H1 (cell line): ENCODE measurements at regions not wholly inside any gene's neighbourhood (a gene's known extent, or its start where the extent isn't known, plus 50 kb on each side); places are given as distances from the start of the nearest gene placed in this dataset.
"Not testable (repeated sequence)": the region's sequence is repeated elsewhere in the genome, so short reads cannot be mapped to it uniquely, and the experiment has no call there.

Experiments used
- CTCF ChIA-PET: fragments of 300-600 bp; sonication (Branson Sonifier 250); formaldehyde crosslinking; loops from one replicate; lab custom pipeline; 2021; ENCODE audit not compliant: partially characterized antibody; lab: Charles Lee
- POLR2A ChIA-PET: fragments of 300-600 bp; sonication (Branson Sonifier 250); formaldehyde crosslinking; loops from one replicate; lab custom pipeline; 2021; ENCODE audit warnings: inconsistent platforms; ENCODE audit not compliant: partially characterized antibody; lab: Charles Lee
- DNase-seq, 2 experiments: peaks; one replicate each; pipeline versions ENCODE4 v3.0.0 to v3.0.0-alpha.2; 2010 to 2022; ENCODE audit warnings: low spot score in 2 of 2, low read depth in 1 of 2, mixed read lengths in 1 of 2
- FAIRE-seq: peaks from 2 replicates; lab custom pipeline; 2011; peaks lifted over from hg19 to GRCh38; lab: Jason Lieb, UNC
- H2AFZ ChIP-seq: 2 replicates; pipeline ENCODE4 v1.8.1; 2012; ENCODE audit warnings: low read length, inconsistent platforms
- H2AK5ac ChIP-seq: 2 replicates; pipeline ENCODE4 v1.6.1; 2013; ENCODE audit warnings: low read depth, low read length
- H2BK120ac ChIP-seq: replicated peaks from 2 replicates; pipeline ENCODE3; 2013; ENCODE audit warnings: low read depth, low read length, inconsistent platforms
- H2BK12ac ChIP-seq: 2 replicates; pipeline ENCODE4 v1.6.1; 2013; ENCODE audit warnings: low read depth, low read length
- H2BK15ac ChIP-seq: 2 replicates; pipeline ENCODE4 v1.6.1; 2013; ENCODE audit warnings: low read length
- H2BK20ac ChIP-seq: 2 replicates; pipeline ENCODE4 v1.6.1; 2013; ENCODE audit warnings: low read length
- H2BK5ac ChIP-seq: 2 replicates; pipeline ENCODE4 v1.6.1; 2013; ENCODE audit warnings: low read depth, low read length
- H3K14ac ChIP-seq: 2 replicates; pipeline ENCODE4 v1.6.1; 2013; ENCODE audit warnings: inconsistent platforms; ENCODE audit not compliant: insufficient read length
- H3K18ac ChIP-seq: 2 replicates; pipeline ENCODE4 v1.6.1; 2013; ENCODE audit warnings: low read length; ENCODE audit errors: extremely low read depth
- H3K23ac ChIP-seq: 2 replicates; pipeline ENCODE4 v1.6.1; 2013; ENCODE audit warnings: inconsistent platforms; ENCODE audit not compliant: insufficient read length
- H3K23me2 ChIP-seq: 2 replicates; pipeline ENCODE4 v1.6.1; 2013; ENCODE audit warnings: low read depth, low read length
- H3K27ac ChIP-seq: 2 replicates; pipeline ENCODE4 v1.6.1; 2011; ENCODE audit warnings: low read depth, low read length, inconsistent platforms
- H3K27me3 ChIP-seq, 4 experiments: replicated peaks in 1 of 4; 1 replicate in 1 of 4; 2 replicates in 3 of 4; pipeline versions ENCODE4 v1.6.1 to v1.8.1; 2011 to 2013; ENCODE audit warnings: low read length in 3 of 4, mild to moderate bottlenecking in 3 of 4, inconsistent platforms in 2 of 4, mixed read lengths in 2 of 4, moderate library complexity in 1 of 4; ENCODE audit not compliant: control insufficient read depth in 3 of 4, insufficient read depth in 3 of 4; ENCODE audit errors: extremely low read depth in 1 of 4
- H3K36me3 ChIP-seq, 4 experiments: 2 replicates each; pipeline versions ENCODE4 v1.6.1 to v1.8.1; 2011 to 2013; ENCODE audit warnings: mild to moderate bottlenecking in 4 of 4, low read length in 3 of 4, moderate library complexity in 2 of 4, control low read depth in 1 of 4, inconsistent platforms in 1 of 4; ENCODE audit not compliant: insufficient read depth in 4 of 4, control insufficient read depth in 2 of 4
- H3K4ac ChIP-seq: replicated peaks from 2 replicates; pipeline ENCODE3; 2013; ENCODE audit warnings: low read length, low read depth, mixed read lengths, inconsistent platforms; ENCODE audit not compliant: insufficient read length
- H3K4me1 ChIP-seq, 4 experiments: replicated peaks in 1 of 4; 1 replicate in 1 of 4; 2 replicates in 3 of 4; pipeline versions ENCODE4 v1.6.1 to v1.8.1; 2011 to 2013; ENCODE audit warnings: low read length in 3 of 4, inconsistent platforms in 2 of 4, mixed read lengths in 1 of 4; ENCODE audit not compliant: insufficient read depth in 4 of 4, control insufficient read depth in 3 of 4
- H3K4me2 ChIP-seq, 2 experiments: 2 replicates each; pipeline versions ENCODE4 v1.6.1 to v1.8.1; 2011 to 2013; ENCODE audit warnings: low read depth in 2 of 2, low read length in 2 of 2, control low read depth in 1 of 2, inconsistent platforms in 1 of 2, mild to moderate bottlenecking in 1 of 2; ENCODE audit not compliant: insufficient read depth in 1 of 2
- H3K4me3 ChIP-seq, 4 experiments: fragments of 200-600, 300-600 bp in 1 of 4; sonication (generic), shearing (Covaris generic), sonication (Bioruptor Twin) in 1 of 4; 2 replicates each; pipeline versions ENCODE4 v1.5.1 to v1.8.1; 2011 to 2016; ENCODE audit warnings: low read length in 4 of 4, low read depth in 3 of 4, control low read depth in 2 of 4, inconsistent platforms in 2 of 4, mild to moderate bottlenecking in 2 of 4, mixed read lengths in 1 of 4, moderate library complexity in 1 of 4; ENCODE audit not compliant: insufficient read depth in 2 of 4; ENCODE audit errors: extremely low read depth in 1 of 4
- H3K56ac ChIP-seq: replicated peaks from 2 replicates; pipeline ENCODE3; 2013; ENCODE audit warnings: low read depth, mild to moderate bottlenecking, mixed read lengths, low read length, inconsistent platforms; ENCODE audit not compliant: insufficient read length
- H3K79me1 ChIP-seq: 2 replicates; pipeline ENCODE4 v1.6.1; 2013; ENCODE audit warnings: low read depth, low read length, control low read depth
- H3K79me2 ChIP-seq, 2 experiments: 2 replicates each; pipeline versions ENCODE4 v1.6.1 to v1.8.1; 2012 to 2013; ENCODE audit warnings: low read length in 2 of 2, mild to moderate bottlenecking in 2 of 2, inconsistent platforms in 1 of 2; ENCODE audit not compliant: insufficient read depth in 2 of 2, control insufficient read depth in 1 of 2
- H3K9ac ChIP-seq, 4 experiments: replicated peaks in 1 of 4; 1 replicate in 1 of 4; 2 replicates in 3 of 4; pipeline versions ENCODE4 v1.6.1 to v1.8.1; 2011 to 2013; ENCODE audit warnings: low read depth in 3 of 4, low read length in 3 of 4, control low read depth in 2 of 4, mild to moderate bottlenecking in 2 of 4, moderate library complexity in 2 of 4, inconsistent platforms in 1 of 4; ENCODE audit errors: extremely low read depth in 1 of 4
- H3K9me3 ChIP-seq, 2 experiments: 2 replicates each; pipeline versions ENCODE4 v1.6.1 to v1.8.1; 2012 to 2013; ENCODE audit warnings: mild to moderate bottlenecking in 2 of 2, moderate library complexity in 2 of 2, control low read depth in 1 of 2, inconsistent platforms in 1 of 2, low read depth in 1 of 2, low read length in 1 of 2, mixed read lengths in 1 of 2; ENCODE audit not compliant: insufficient read depth in 2 of 2
- H4K20me1 ChIP-seq, 2 experiments: replicated peaks in 1 of 2; 2 replicates each; pipeline versions ENCODE3 to v1.8.1; 2011 to 2013; ENCODE audit warnings: inconsistent platforms in 2 of 2, low read length in 2 of 2, mild to moderate bottlenecking in 1 of 2; ENCODE audit not compliant: insufficient read depth in 2 of 2, control insufficient read depth in 1 of 2
- H4K5ac ChIP-seq: 2 replicates; pipeline ENCODE4 v1.6.1; 2013; ENCODE audit warnings: low read length, low read depth, mixed read lengths, inconsistent platforms; ENCODE audit not compliant: insufficient read length
- H4K8ac ChIP-seq: 2 replicates; pipeline ENCODE4 v1.8.0; 2013; ENCODE audit warnings: mild to moderate bottlenecking, moderate library complexity, low read length, inconsistent platforms; ENCODE audit not compliant: insufficient read depth; ENCODE audit errors: extremely low read depth
- H4K91ac ChIP-seq: replicated peaks from 2 replicates; pipeline ENCODE3; 2013; ENCODE audit warnings: low read length, mixed read lengths, inconsistent platforms; ENCODE audit not compliant: insufficient read length
- WGBS, 2 experiments: shearing (Covaris generic) in 1 of 2; methylation state at CpG; one replicate each; pipeline versions ENCODE4 v1.1.6 to v1.1.7; 2013 to 2015; ENCODE audit warnings: low lambda C conversion rate in 2 of 2, mixed read lengths in 2 of 2, inconsistent platforms in 1 of 2, low coverage in 1 of 2, missing lambda C conversion rate in 1 of 2; ENCODE audit not compliant: insufficient replicate concordance in 2 of 2, insufficient coverage in 1 of 2, insufficient read length in 1 of 2; ENCODE audit errors: extremely low coverage in 1 of 2, missing lambda C conversion rate in 1 of 2; 5-methylcytosine and 5-hydroxymethylcytosine counted together

- H3K23me2 ChIP-seq, FAIRE-seq, H3K14ac ChIP-seq, H3K4me3 ChIP-seq, H3K9ac ChIP-seq, H3K36me3 ChIP-seq, H2BK15ac ChIP-seq, H3K79me1 ChIP-seq, H4K5ac ChIP-seq, H4K8ac ChIP-seq, H4K20me1 ChIP-seq, H3K27me3 ChIP-seq, H2AFZ ChIP-seq, H3K4ac ChIP-seq, H3K56ac ChIP-seq, H3K4me2 ChIP-seq, H2BK12ac ChIP-seq, H3K79me2 ChIP-seq, H2BK120ac ChIP-seq, H2AK5ac ChIP-seq, H3K4me1 ChIP-seq, H3K23ac ChIP-seq, H4K91ac ChIP-seq, H3K18ac ChIP-seq, H2BK20ac ChIP-seq, CTCF ChIA-PET, POLR2A ChIA-PET, H3K27ac ChIP-seq, DNase-seq, H2BK5ac ChIP-seq: not testable (repeated sequence)
- H3K9me3 ChIP-seq: peaks cover 20 to 96% of the 10 kb centered on the region in 2 experiments; a peak in 3 of 4 replicates
- WGBS, 2 experiments: 100% methylated on average over 1 of the region's 3 CpGs; no CpG with 5 or more reads in 1 of the 2 experiments
These were observed 254.8 kb downstream of the ANKRD30B start for GRCh38 chr18:15002765-15003164.

GRCh38 chr18:15003231-15003630, 255.3 kb downstream of the ANKRD30B start:
- peaks cover 22 to 92% of the 10 kb centered on the region in 2 experiments; a peak in 3 of 4 replicates for H3K9me3 ChIP-seq
- H3K27ac ChIP-seq, CTCF ChIA-PET, H3K36me3 ChIP-seq, H3K18ac ChIP-seq, H3K56ac ChIP-seq, H3K4me1 ChIP-seq, DNase-seq, H4K20me1 ChIP-seq, H3K27me3 ChIP-seq, H3K79me2 ChIP-seq, H3K4me2 ChIP-seq, POLR2A ChIA-PET, H4K91ac ChIP-seq, H3K4ac ChIP-seq, H2BK5ac ChIP-seq, H3K79me1 ChIP-seq, H4K8ac ChIP-seq, H2BK15ac ChIP-seq, H2AK5ac ChIP-seq, H3K23ac ChIP-seq, H2BK20ac ChIP-seq, H3K4me3 ChIP-seq, FAIRE-seq, H2BK12ac ChIP-seq, H3K14ac ChIP-seq, H4K5ac ChIP-seq, H2BK120ac ChIP-seq, H3K9ac ChIP-seq, H2AFZ ChIP-seq, H3K23me2 ChIP-seq: not testable (repeated sequence)
- WGBS, 2 experiments: 98% methylated on average over 6 of the region's 12 CpGs; no CpG with 5 or more reads in 1 of the 2 experiments
